H1 (cell line): ENCODE measurements at regions not wholly inside any gene's neighbourhood (a gene's known extent, or its start where the extent isn't known, plus 50 kb on each side); places are given as distances from the start of the nearest gene placed in this dataset.

Source experiments
- CTCF ChIA-PET: fragments of 300-600 bp; sonication (Branson Sonifier 250); formaldehyde crosslinking; loops from one replicate; lab custom pipeline; 2021; ENCODE audit not compliant: partially characterized antibody; lab: Charles Lee
- POLR2A ChIA-PET: fragments of 300-600 bp; sonication (Branson Sonifier 250); formaldehyde crosslinking; loops from one replicate; lab custom pipeline; 2021; ENCODE audit warnings: inconsistent platforms; ENCODE audit not compliant: partially characterized antibody; lab: Charles Lee
- DNase-seq, 2 experiments: peaks; one replicate each; pipeline versions ENCODE4 v3.0.0 to v3.0.0-alpha.2; 2010 to 2022; ENCODE audit warnings: low spot score in 2 of 2, low read depth in 1 of 2, mixed read lengths in 1 of 2
- FAIRE-seq: peaks from 2 replicates; lab custom pipeline; 2011; peaks lifted over from hg19 to GRCh38; lab: Jason Lieb, UNC
- H2AFZ ChIP-seq: 2 replicates; pipeline ENCODE4 v1.8.1; 2012; ENCODE audit warnings: low read length, inconsistent platforms
- H2AK5ac ChIP-seq: 2 replicates; pipeline ENCODE4 v1.6.1; 2013; ENCODE audit warnings: low read depth, low read length
- H2BK120ac ChIP-seq: replicated peaks from 2 replicates; pipeline ENCODE3; 2013; ENCODE audit warnings: low read depth, low read length, inconsistent platforms
- H2BK12ac ChIP-seq: 2 replicates; pipeline ENCODE4 v1.6.1; 2013; ENCODE audit warnings: low read depth, low read length
- H2BK15ac ChIP-seq: 2 replicates; pipeline ENCODE4 v1.6.1; 2013; ENCODE audit warnings: low read length
- H2BK20ac ChIP-seq: 2 replicates; pipeline ENCODE4 v1.6.1; 2013; ENCODE audit warnings: low read length
- H2BK5ac ChIP-seq: 2 replicates; pipeline ENCODE4 v1.6.1; 2013; ENCODE audit warnings: low read depth, low read length
- H3K14ac ChIP-seq: 2 replicates; pipeline ENCODE4 v1.6.1; 2013; ENCODE audit warnings: inconsistent platforms; ENCODE audit not compliant: insufficient read length
- H3K18ac ChIP-seq: 2 replicates; pipeline ENCODE4 v1.6.1; 2013; ENCODE audit warnings: low read length; ENCODE audit errors: extremely low read depth
- H3K23ac ChIP-seq: 2 replicates; pipeline ENCODE4 v1.6.1; 2013; ENCODE audit warnings: inconsistent platforms; ENCODE audit not compliant: insufficient read length
- H3K23me2 ChIP-seq: 2 replicates; pipeline ENCODE4 v1.6.1; 2013; ENCODE audit warnings: low read depth, low read length
- H3K27ac ChIP-seq: 2 replicates; pipeline ENCODE4 v1.6.1; 2011; ENCODE audit warnings: low read depth, low read length, inconsistent platforms
- H3K27me3 ChIP-seq, 4 experiments: replicated peaks in 1 of 4; 1 replicate in 1 of 4; 2 replicates in 3 of 4; pipeline versions ENCODE4 v1.6.1 to v1.8.1; 2011 to 2013; ENCODE audit warnings: low read length in 3 of 4, mild to moderate bottlenecking in 3 of 4, inconsistent platforms in 2 of 4, mixed read lengths in 2 of 4, moderate library complexity in 1 of 4; ENCODE audit not compliant: control insufficient read depth in 3 of 4, insufficient read depth in 3 of 4; ENCODE audit errors: extremely low read depth in 1 of 4
- H3K36me3 ChIP-seq, 4 experiments: 2 replicates each; pipeline versions ENCODE4 v1.6.1 to v1.8.1; 2011 to 2013; ENCODE audit warnings: mild to moderate bottlenecking in 4 of 4, low read length in 3 of 4, moderate library complexity in 2 of 4, control low read depth in 1 of 4, inconsistent platforms in 1 of 4; ENCODE audit not compliant: insufficient read depth in 4 of 4, control insufficient read depth in 2 of 4
- H3K4ac ChIP-seq: replicated peaks from 2 replicates; pipeline ENCODE3; 2013; ENCODE audit warnings: low read length, low read depth, mixed read lengths, inconsistent platforms; ENCODE audit not compliant: insufficient read length
- H3K4me1 ChIP-seq, 4 experiments: replicated peaks in 1 of 4; 1 replicate in 1 of 4; 2 replicates in 3 of 4; pipeline versions ENCODE4 v1.6.1 to v1.8.1; 2011 to 2013; ENCODE audit warnings: low read length in 3 of 4, inconsistent platforms in 2 of 4, mixed read lengths in 1 of 4; ENCODE audit not compliant: insufficient read depth in 4 of 4, control insufficient read depth in 3 of 4
- H3K4me2 ChIP-seq, 2 experiments: 2 replicates each; pipeline versions ENCODE4 v1.6.1 to v1.8.1; 2011 to 2013; ENCODE audit warnings: low read depth in 2 of 2, low read length in 2 of 2, control low read depth in 1 of 2, inconsistent platforms in 1 of 2, mild to moderate bottlenecking in 1 of 2; ENCODE audit not compliant: insufficient read depth in 1 of 2
- H3K4me3 ChIP-seq, 4 experiments: fragments of 200-600, 300-600 bp in 1 of 4; sonication (generic), shearing (Covaris generic), sonication (Bioruptor Twin) in 1 of 4; 2 replicates each; pipeline versions ENCODE4 v1.5.1 to v1.8.1; 2011 to 2016; ENCODE audit warnings: low read length in 4 of 4, low read depth in 3 of 4, control low read depth in 2 of 4, inconsistent platforms in 2 of 4, mild to moderate bottlenecking in 2 of 4, mixed read lengths in 1 of 4, moderate library complexity in 1 of 4; ENCODE audit not compliant: insufficient read depth in 2 of 4; ENCODE audit errors: extremely low read depth in 1 of 4
- H3K56ac ChIP-seq: replicated peaks from 2 replicates; pipeline ENCODE3; 2013; ENCODE audit warnings: low read depth, mild to moderate bottlenecking, mixed read lengths, low read length, inconsistent platforms; ENCODE audit not compliant: insufficient read length
- H3K79me1 ChIP-seq: 2 replicates; pipeline ENCODE4 v1.6.1; 2013; ENCODE audit warnings: low read depth, low read length, control low read depth
- H3K79me2 ChIP-seq, 2 experiments: 2 replicates each; pipeline versions ENCODE4 v1.6.1 to v1.8.1; 2012 to 2013; ENCODE audit warnings: low read length in 2 of 2, mild to moderate bottlenecking in 2 of 2, inconsistent platforms in 1 of 2; ENCODE audit not compliant: insufficient read depth in 2 of 2, control insufficient read depth in 1 of 2
- H3K9ac ChIP-seq, 4 experiments: replicated peaks in 1 of 4; 1 replicate in 1 of 4; 2 replicates in 3 of 4; pipeline versions ENCODE4 v1.6.1 to v1.8.1; 2011 to 2013; ENCODE audit warnings: low read depth in 3 of 4, low read length in 3 of 4, control low read depth in 2 of 4, mild to moderate bottlenecking in 2 of 4, moderate library complexity in 2 of 4, inconsistent platforms in 1 of 4; ENCODE audit errors: extremely low read depth in 1 of 4
- H3K9me3 ChIP-seq, 2 experiments: 2 replicates each; pipeline versions ENCODE4 v1.6.1 to v1.8.1; 2012 to 2013; ENCODE audit warnings: mild to moderate bottlenecking in 2 of 2, moderate library complexity in 2 of 2, control low read depth in 1 of 2, inconsistent platforms in 1 of 2, low read depth in 1 of 2, low read length in 1 of 2, mixed read lengths in 1 of 2; ENCODE audit not compliant: insufficient read depth in 2 of 2
- H4K20me1 ChIP-seq, 2 experiments: replicated peaks in 1 of 2; 2 replicates each; pipeline versions ENCODE3 to v1.8.1; 2011 to 2013; ENCODE audit warnings: inconsistent platforms in 2 of 2, low read length in 2 of 2, mild to moderate bottlenecking in 1 of 2; ENCODE audit not compliant: insufficient read depth in 2 of 2, control insufficient read depth in 1 of 2
- H4K5ac ChIP-seq: 2 replicates; pipeline ENCODE4 v1.6.1; 2013; ENCODE audit warnings: low read length, low read depth, mixed read lengths, inconsistent platforms; ENCODE audit not compliant: insufficient read length
- H4K8ac ChIP-seq: 2 replicates; pipeline ENCODE4 v1.8.0; 2013; ENCODE audit warnings: mild to moderate bottlenecking, moderate library complexity, low read length, inconsistent platforms; ENCODE audit not compliant: insufficient read depth; ENCODE audit errors: extremely low read depth
- H4K91ac ChIP-seq: replicated peaks from 2 replicates; pipeline ENCODE3; 2013; ENCODE audit warnings: low read length, mixed read lengths, inconsistent platforms; ENCODE audit not compliant: insufficient read length
- CTBP2 ChIP-seq: IDR thresholded peaks from 2 replicates; pipeline ENCODE4 v1.7.0; 2011; ENCODE audit warnings: borderline replicate concordance, mild to moderate bottlenecking, moderate library complexity, mixed read lengths, low read length; ENCODE audit not compliant: insufficient read depth, insufficient read length
- EZH2 ChIP-seq: fragments of 200-600 bp; sonication (generic); IDR thresholded peaks from 2 replicates; pipeline ENCODE4 v1.7.1; 2012; ENCODE audit warnings: low read depth, mild to moderate bottlenecking, moderate library complexity, low read length, inconsistent platforms; ENCODE audit not compliant: severe bottlenecking
- HDAC6 ChIP-seq: IDR thresholded peaks from one replicate; pipeline ENCODE4 v1.7.1; 2012; ENCODE audit warnings: low read depth, mild to moderate bottlenecking, inconsistent platforms, low read length, moderate library complexity
- KDM4A ChIP-seq: IDR thresholded peaks from one replicate; pipeline ENCODE4 v1.7.1; 2012; ENCODE audit warnings: low read depth, mild to moderate bottlenecking, moderate library complexity, low read length, inconsistent platforms; ENCODE audit not compliant: severe bottlenecking
- MAX ChIP-seq: IDR thresholded peaks from 2 replicates; pipeline ENCODE4 v1.6.1; 2012; ENCODE audit warnings: inconsistent platforms
- RFX5 ChIP-seq: IDR thresholded peaks from 2 replicates; pipeline ENCODE4 v1.6.1; 2011; ENCODE audit warnings: low read depth, low read length, improper control_type of control experiment, borderline replicate concordance
- SIRT6 ChIP-seq: IDR thresholded peaks from one replicate; pipeline ENCODE4 v1.7.1; 2012; ENCODE audit warnings: low read length, inconsistent platforms
- SP1 ChIP-seq: IDR thresholded peaks from 2 replicates; pipeline ENCODE4 v1.6.1; 2011; ENCODE audit warnings: low read depth, low read length
- SRF ChIP-seq: IDR thresholded peaks from 2 replicates; pipeline ENCODE4 v1.6.1; 2011; ENCODE audit warnings: mild to moderate bottlenecking, low read depth, low read length, moderate library complexity
- TAF1 ChIP-seq: IDR thresholded peaks from 2 replicates; pipeline ENCODE4 v1.6.1; 2011; ENCODE audit warnings: mild to moderate bottlenecking, low read depth, low read length
- TEAD4 ChIP-seq: IDR thresholded peaks from 2 replicates; pipeline ENCODE4 v1.6.1; 2012; ENCODE audit warnings: low read depth, low read length, inconsistent platforms, mixed read lengths
- USF2 ChIP-seq: IDR thresholded peaks from 2 replicates; pipeline ENCODE4 v1.6.1; 2011; ENCODE audit warnings: low read length, improper control_type of control experiment
- ZNF274 ChIP-seq: IDR thresholded peaks from 2 replicates; pipeline ENCODE4 v1.7.0; 2012; ENCODE audit warnings: low read length, borderline replicate concordance; ENCODE audit errors: extremely low read depth
- WGBS, 2 experiments: shearing (Covaris generic) in 1 of 2; methylation state at CpG; one replicate each; pipeline versions ENCODE4 v1.1.6 to v1.1.7; 2013 to 2015; ENCODE audit warnings: low lambda C conversion rate in 2 of 2, mixed read lengths in 2 of 2, inconsistent platforms in 1 of 2, low coverage in 1 of 2, missing lambda C conversion rate in 1 of 2; ENCODE audit not compliant: insufficient replicate concordance in 2 of 2, insufficient coverage in 1 of 2, insufficient read length in 1 of 2; ENCODE audit errors: extremely low coverage in 1 of 2, missing lambda C conversion rate in 1 of 2; 5-methylcytosine and 5-hydroxymethylcytosine counted together

GRCh38 chr2:83394134-83394904 is 1064.8 kb downstream of the SUCLG1 start:
- H3K4me2 ChIP-seq, result no peak overlapping the region
- no peak overlapping the region for H2BK120ac ChIP-seq
- H3K27ac ChIP-seq, result no peak overlapping the region
- no peak overlapping the region for H3K14ac ChIP-seq
- WGBS, 2 experiments, result 82% methylated on average over 3 of the region's 3 CpGs; no CpG with 5 or more reads in 1 of the 2 experiments
- H4K91ac ChIP-seq, result no peak overlapping the region
- no peak overlapping the region for H4K5ac ChIP-seq
- CTCF ChIA-PET, result no interaction called here
- H3K79me2 ChIP-seq, result no peaks in the 10 kb centered on the region
- H3K79me1 ChIP-seq, result no peaks in the 10 kb centered on the region
- no peak overlapping the region for H3K23ac ChIP-seq
- no peaks in the 10 kb centered on the region for H4K20me1 ChIP-seq
- no peak overlapping the region for H2AFZ ChIP-seq
- H3K9me3 ChIP-seq, result no peaks in the 10 kb centered on the region
- no peak overlapping the region for H3K4me3 ChIP-seq
- no peak overlapping the region for H2BK12ac ChIP-seq
- H3K56ac ChIP-seq, result no peak overlapping the region
- H2BK5ac ChIP-seq, result no peak overlapping the region
- POLR2A ChIA-PET, result no interaction called here
- DNase-seq (no peak), FAIRE-seq (no peak)
- no peaks in the 10 kb centered on the region for H3K23me2 ChIP-seq
- H2BK20ac ChIP-seq, result no peak overlapping the region
- H3K18ac ChIP-seq, result no peak overlapping the region
- no peaks in the 10 kb centered on the region for H3K36me3 ChIP-seq
- H3K4ac ChIP-seq, result no peak overlapping the region
- H4K8ac ChIP-seq, result no peak overlapping the region
- H3K27me3 ChIP-seq, result no peaks in the 10 kb centered on the region
- no peak overlapping the region for H2AK5ac ChIP-seq
- H3K4me1 ChIP-seq, result no peaks in the 10 kb centered on the region
- no peak overlapping the region for H2BK15ac ChIP-seq
- no peak overlapping the region for H3K9ac ChIP-seq
- TF ChIP-seq ZNF274, result no peak
- no peak for TF ChIP-seq SRF
- no peak for TF ChIP-seq MAX
- no peak for TF ChIP-seq USF2
- no peak for TF ChIP-seq SP1
- no peak for TF ChIP-seq CTBP2
- TF ChIP-seq HDAC6, result no peak
- no peak for TF ChIP-seq SIRT6
- TF ChIP-seq TEAD4, result no peak
- TF ChIP-seq KDM4A, result no peak
- TF ChIP-seq EZH2, result no peak
- TF ChIP-seq RFX5, result no peak
- TF ChIP-seq TAF1, result no peak
